ENCODE measurements at regions not wholly inside any gene's neighbourhood (a gene's known extent, or its start where the extent isn't known, plus 50 kb on each side); places are given as distances from the start of the nearest gene placed in this dataset.

DNA sequence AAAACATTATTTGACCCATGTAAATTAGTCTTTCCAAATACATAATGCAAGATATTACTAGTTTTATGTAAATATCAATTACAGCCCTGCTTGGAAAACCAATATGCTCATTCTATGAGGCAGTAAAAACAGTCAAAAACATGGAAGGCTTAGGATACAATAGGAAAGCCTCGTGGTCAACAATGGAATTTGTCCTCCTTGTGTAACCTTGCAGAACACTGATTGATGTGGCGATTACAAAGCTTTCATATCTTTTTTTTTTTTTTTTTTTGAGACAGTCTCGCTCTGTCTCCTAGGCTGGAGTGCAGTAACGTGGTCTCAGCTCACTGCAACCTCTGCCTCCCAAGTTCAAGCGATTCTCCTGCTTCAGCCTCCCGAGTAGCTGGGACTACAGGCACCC, 157.3 kb upstream of the BET1 start:
- ATAC-seq (no peak), DNase-seq (no peak)
- no peaks in the 10 kb centered on the region for H3K27me3 Mint-ChIP-seq
- H3K9me3 ChIP-seq (ENCODE audit: control insufficient read depth, low read length, poor library complexity, severe bottlenecking), result no peaks in the 10 kb centered on the region
- no peaks in the 10 kb centered on the region for H3K36me3 Mint-ChIP-seq (ENCODE audit: low read depth)
- no peak overlapping the region for H3K27ac Mint-ChIP-seq
- H3K4me3 Mint-ChIP-seq, result no peak overlapping the region
- peaks cover 8% of the 10 kb centered on the region for H3K4me1 Mint-ChIP-seq

DNA sequence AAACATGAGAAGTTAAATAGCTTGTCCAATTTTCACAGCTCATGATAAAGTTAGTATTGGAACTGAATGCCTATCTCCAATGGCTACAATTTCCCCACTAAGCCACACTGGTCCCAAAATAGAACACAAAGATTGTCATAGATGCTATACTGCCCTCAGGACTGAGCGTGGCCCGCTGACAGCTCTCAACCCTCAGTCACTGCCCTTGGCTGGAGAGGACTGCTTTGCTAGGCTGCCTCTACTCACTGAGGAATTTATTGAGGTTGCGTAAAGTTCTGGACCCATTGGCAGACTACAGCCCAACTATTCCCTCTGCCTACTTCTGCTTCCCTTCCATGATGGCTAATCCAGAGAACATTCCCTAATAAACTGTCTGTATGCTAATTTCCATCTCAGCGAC, 165.5 kb upstream of the BET1 start:
- no peaks in the 10 kb centered on the region for H3K27me3 Mint-ChIP-seq
- H3K4me3 Mint-ChIP-seq, result no peak overlapping the region
- DNase-seq (no peak), ATAC-seq (no peak)
- H3K9me3 ChIP-seq (ENCODE audit: control insufficient read depth, low read length, poor library complexity, severe bottlenecking), result no peaks in the 10 kb centered on the region
- no peak overlapping the region for H3K27ac Mint-ChIP-seq
- no peaks in the 10 kb centered on the region for H3K36me3 Mint-ChIP-seq (ENCODE audit: low read depth)
- no peaks in the 10 kb centered on the region for H3K4me1 Mint-ChIP-seq

DNA sequence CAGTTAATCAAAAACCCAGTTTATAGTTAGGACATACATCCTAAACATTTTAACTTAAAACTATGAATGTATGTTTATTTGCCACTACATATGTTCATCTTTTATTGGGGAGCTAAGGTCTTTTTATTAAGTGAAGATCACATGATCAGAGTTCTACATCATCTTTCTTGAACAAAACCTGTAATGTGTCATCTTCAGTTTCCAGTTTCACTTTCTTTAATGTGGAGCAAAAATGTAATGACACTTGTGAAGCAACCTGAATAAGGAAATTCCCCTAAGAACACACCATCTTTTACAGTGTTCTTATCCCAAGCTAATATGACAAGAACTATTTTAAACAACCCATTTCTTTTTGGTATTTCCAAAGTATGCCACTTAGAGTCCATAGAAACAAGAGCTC, 166.7 kb upstream of the BET1 start:
- ATAC-seq, result no peak
- Mint-ChIP-seq H3K36me3 (ENCODE audit: low read depth) (no peaks in the 10 kb centered on the region), H3K27me3 (no peaks in the 10 kb centered on the region), H3K4me3 (no peak overlapping the region), H3K4me1 (no peaks in the 10 kb centered on the region), H3K27ac (no peak overlapping the region)
- H3K9me3 ChIP-seq (ENCODE audit: control insufficient read depth, low read length, poor library complexity, severe bottlenecking), result no peaks in the 10 kb centered on the region
- no peak for DNase-seq

DNA sequence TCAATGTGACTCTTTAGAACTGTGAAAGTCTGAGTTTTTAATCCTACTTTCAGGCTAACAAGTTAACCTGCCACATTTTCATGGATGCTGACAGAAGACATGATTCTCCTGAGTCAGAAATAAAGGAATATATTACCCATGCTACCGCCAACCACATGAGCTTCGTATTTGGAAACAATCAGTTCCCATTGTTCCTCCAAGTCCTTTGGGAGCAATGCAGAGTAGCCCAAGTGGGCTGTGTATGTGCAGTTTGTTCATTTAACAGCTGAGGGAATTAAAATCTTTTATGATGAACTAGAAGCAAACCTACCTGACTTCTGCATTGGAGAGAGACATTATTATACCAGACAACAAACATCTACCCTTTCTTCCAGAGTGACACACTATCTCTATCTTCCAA, 169.3 kb upstream of the BET1 start:
- H3K36me3 Mint-ChIP-seq (ENCODE audit: low read depth), result no peaks in the 10 kb centered on the region
- no peaks in the 10 kb centered on the region for H3K27me3 Mint-ChIP-seq
- no peak for DNase-seq
- H3K4me3 Mint-ChIP-seq, result no peak overlapping the region
- no peak overlapping the region for H3K27ac Mint-ChIP-seq
- no peaks in the 10 kb centered on the region for H3K9me3 ChIP-seq (ENCODE audit: control insufficient read depth, low read length, poor library complexity, severe bottlenecking)
- no peaks in the 10 kb centered on the region for H3K4me1 Mint-ChIP-seq
- ATAC-seq, result no peak

DNA sequence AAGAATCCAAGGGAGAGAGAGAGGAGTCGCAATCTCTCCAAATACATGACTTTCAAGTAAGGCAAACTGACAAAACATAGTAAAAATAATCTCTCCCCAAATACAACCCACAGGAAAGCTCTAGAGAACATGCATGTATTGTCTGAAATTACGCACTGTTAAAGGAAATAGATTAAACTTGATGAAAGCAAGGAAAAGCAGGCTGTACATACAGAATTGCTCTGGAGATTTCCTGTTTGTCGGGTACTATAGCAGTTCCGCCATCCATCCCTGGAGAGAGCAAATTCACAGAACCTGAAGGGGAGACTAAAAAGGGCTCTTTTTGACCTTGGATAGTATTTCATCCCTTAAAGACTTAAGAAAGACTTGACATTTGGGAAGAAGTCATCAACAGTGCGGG, 170.2 kb upstream of the BET1 start:
- no peak for ATAC-seq
- Mint-ChIP-seq H3K36me3 (ENCODE audit: low read depth) (no peaks in the 10 kb centered on the region), H3K4me3 (no peak overlapping the region), H3K4me1 (no peaks in the 10 kb centered on the region), H3K27ac (no peak overlapping the region), H3K27me3 (no peaks in the 10 kb centered on the region)
- DNase-seq, result no peak
- no peaks in the 10 kb centered on the region for H3K9me3 ChIP-seq (ENCODE audit: control insufficient read depth, low read length, poor library complexity, severe bottlenecking)

DNA sequence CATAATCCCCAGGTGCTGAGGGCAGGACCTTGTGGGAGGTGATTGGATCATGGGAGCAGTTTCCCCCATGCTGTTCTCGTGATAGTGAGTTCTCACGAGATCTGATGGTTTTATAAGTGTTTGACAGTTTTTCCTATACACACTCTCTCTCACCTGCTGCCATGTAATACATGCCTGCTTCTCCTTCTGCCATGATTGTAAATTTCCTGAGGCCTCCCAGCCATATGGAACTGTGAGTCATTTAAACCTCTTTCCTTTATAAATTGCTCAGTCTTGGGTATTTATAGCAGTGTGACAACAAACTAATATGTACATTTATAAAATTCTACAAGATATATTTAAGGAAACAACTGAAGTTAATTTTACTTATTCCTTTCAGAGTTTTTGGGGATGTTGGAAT, 170.8 kb upstream of the BET1 start:
- Mint-ChIP-seq H3K27me3 (no peaks in the 10 kb centered on the region), H3K4me1 (no peaks in the 10 kb centered on the region), H3K27ac (no peak overlapping the region), H3K4me3 (no peak overlapping the region), H3K36me3 (ENCODE audit: low read depth) (no peaks in the 10 kb centered on the region)
- H3K9me3 ChIP-seq (ENCODE audit: control insufficient read depth, low read length, poor library complexity, severe bottlenecking), result no peaks in the 10 kb centered on the region
- DNase-seq (no peak), ATAC-seq (no peak)

DNA sequence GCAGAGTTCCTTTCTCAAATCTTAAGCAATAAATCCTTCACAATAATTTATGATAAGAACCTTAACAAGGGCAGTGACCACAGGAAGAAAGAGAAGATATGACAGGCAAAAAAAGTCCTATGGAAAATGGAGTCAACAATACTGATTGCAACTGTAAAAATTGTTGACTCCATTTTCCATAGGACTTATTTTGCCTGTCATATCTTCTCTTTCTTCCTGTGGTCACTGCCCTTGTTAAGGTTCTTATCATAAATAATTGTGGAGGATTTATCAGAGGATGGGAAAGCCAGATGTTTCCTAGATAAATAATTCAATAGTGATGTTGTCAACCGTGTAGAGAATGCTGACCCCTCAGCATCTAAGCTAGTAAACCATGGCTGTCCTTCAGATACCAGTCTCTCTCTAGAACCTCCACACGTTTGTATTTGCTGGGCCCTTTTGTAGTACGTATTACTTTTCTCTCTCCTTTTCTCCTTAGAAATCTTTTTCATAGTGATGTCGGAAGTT, 172.6 kb upstream of the BET1 start:
- Mint-ChIP-seq H3K27me3 (no peaks in the 10 kb centered on the region), H3K4me3 (no peak overlapping the region), H3K27ac (no peak overlapping the region), H3K36me3 (ENCODE audit: low read depth) (no peaks in the 10 kb centered on the region), H3K4me1 (no peaks in the 10 kb centered on the region)
- no peaks in the 10 kb centered on the region for H3K9me3 ChIP-seq (ENCODE audit: control insufficient read depth, low read length, poor library complexity, severe bottlenecking)
- no peak for ATAC-seq
- no peak for DNase-seq

DNA sequence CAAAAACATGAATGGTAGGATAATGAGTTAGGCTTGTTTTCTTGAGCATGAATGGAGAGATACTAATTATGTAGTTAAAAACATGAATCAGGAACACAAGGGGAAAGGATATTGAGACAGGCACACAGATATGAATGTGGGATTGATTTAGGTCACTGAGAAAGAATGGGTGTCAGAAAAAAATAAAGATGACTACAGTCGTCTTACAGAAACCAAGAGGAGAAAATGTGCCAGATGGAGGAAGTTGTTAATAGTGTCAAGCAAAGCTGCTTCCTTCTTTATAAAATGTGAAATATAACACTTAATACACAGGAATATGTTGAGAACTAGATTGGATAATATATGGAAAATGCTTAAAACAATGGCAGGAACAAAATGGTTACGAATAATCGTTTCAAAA, 173.3 kb upstream of the BET1 start:
- no peak for DNase-seq
- Mint-ChIP-seq H3K27ac (no peak overlapping the region), H3K4me3 (no peak overlapping the region), H3K36me3 (ENCODE audit: low read depth) (no peaks in the 10 kb centered on the region), H3K27me3 (no peaks in the 10 kb centered on the region), H3K4me1 (no peaks in the 10 kb centered on the region)
- no peak for ATAC-seq
- H3K9me3 ChIP-seq (ENCODE audit: control insufficient read depth, low read length, poor library complexity, severe bottlenecking), result no peaks in the 10 kb centered on the region

DNA sequence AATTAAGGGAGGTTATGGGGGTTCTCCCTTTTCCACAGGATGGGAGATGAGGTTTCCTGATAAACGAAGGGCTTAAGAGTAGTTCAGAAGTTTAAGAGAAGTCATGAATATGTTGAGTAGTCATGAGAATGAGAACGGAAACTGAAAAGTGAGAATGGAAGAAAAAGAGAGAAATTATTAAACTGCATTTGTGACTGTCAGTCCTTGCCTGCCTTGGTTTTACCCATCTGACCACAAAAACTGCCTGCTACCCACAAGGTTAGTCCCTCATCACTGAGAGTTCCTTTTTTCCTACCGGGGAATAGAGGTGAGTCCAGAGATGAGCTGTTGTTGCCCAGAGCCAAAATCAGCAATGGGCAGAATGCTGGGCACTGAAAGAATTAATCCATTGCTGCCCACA, 174.1 kb upstream of the BET1 start:
- ATAC-seq (no peak), DNase-seq (no peak)
- H3K27me3 Mint-ChIP-seq, result no peaks in the 10 kb centered on the region
- H3K4me3 Mint-ChIP-seq, result no peak overlapping the region
- H3K27ac Mint-ChIP-seq, result no peak overlapping the region
- H3K36me3 Mint-ChIP-seq (ENCODE audit: low read depth), result no peaks in the 10 kb centered on the region
- no peaks in the 10 kb centered on the region for H3K9me3 ChIP-seq (ENCODE audit: control insufficient read depth, low read length, poor library complexity, severe bottlenecking)
- no peaks in the 10 kb centered on the region for H3K4me1 Mint-ChIP-seq

DNA sequence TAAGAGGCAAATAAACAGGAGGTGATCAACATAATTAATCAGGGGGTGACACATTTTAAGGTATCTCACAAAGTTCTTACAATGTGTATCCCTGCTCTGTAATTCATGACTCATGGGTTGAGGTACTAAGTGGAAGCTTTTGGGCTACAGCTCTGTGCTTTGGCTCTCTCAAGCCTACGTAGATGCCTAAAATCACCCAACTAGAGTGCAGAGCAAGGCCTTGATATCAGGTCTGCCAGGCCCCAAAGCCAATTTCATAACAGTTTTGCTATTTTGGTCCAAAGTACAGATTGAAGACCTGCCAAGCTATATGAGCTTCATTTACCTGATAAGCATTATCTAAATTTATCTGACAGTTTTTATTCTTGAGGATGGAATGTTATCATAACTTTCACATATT, 175.3 kb upstream of the BET1 start:
- Mint-ChIP-seq H3K36me3 (ENCODE audit: low read depth) (no peaks in the 10 kb centered on the region), H3K4me1 (no peaks in the 10 kb centered on the region), H3K4me3 (no peak overlapping the region), H3K27me3 (no peaks in the 10 kb centered on the region), H3K27ac (no peak overlapping the region)
- DNase-seq (no peak), ATAC-seq (no peak)
- no peaks in the 10 kb centered on the region for H3K9me3 ChIP-seq (ENCODE audit: control insufficient read depth, low read length, poor library complexity, severe bottlenecking)

DNA sequence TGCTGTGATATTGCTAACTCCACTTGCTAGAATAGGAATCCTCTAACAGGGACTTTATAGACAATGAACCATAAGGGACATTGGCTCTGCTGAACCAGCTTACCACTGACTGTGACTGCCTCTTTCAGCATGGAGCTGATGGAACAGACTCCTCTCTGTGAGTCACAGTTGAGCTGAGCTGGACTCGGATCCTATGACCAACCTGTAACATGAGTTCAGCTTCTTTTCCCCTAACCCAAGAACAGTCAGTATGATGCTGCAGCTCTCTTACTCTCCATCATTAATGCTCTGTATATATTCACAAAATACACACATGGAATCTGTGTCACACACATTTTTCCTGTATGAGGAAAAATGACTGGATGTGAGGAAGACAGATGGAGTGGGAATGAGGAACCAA, 177.9 kb upstream of the BET1 start:
- Mint-ChIP-seq H3K4me3 (no peak overlapping the region), H3K27ac (no peak overlapping the region), H3K4me1 (no peaks in the 10 kb centered on the region), H3K27me3 (no peaks in the 10 kb centered on the region), H3K36me3 (ENCODE audit: low read depth) (no peaks in the 10 kb centered on the region)
- H3K9me3 ChIP-seq (ENCODE audit: control insufficient read depth, low read length, poor library complexity, severe bottlenecking), result no peaks in the 10 kb centered on the region
- ATAC-seq, result no peak
- DNase-seq, result no peak

DNA sequence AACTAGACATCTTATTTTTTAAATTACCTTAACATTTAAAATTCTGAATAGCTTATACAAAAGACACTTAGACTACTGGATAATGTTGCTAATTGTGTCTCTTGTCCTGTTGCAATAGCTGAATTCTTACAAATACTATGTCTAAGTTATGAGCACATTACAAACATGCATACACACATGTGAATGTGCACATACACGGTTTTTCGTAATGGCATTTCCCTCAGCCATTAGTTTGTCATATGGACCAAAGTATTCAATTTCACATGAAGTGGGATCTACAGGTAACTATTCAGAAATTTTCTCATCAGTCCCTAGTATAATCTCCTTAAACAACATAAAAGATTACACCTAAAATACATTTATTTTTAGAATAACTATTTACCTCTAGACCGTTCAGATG, 178.6 kb upstream of the BET1 start:
- ATAC-seq, result no peak
- Mint-ChIP-seq H3K4me1 (no peaks in the 10 kb centered on the region), H3K4me3 (no peak overlapping the region), H3K27ac (no peak overlapping the region), H3K36me3 (ENCODE audit: low read depth) (no peaks in the 10 kb centered on the region), H3K27me3 (no peaks in the 10 kb centered on the region)
- H3K9me3 ChIP-seq (ENCODE audit: control insufficient read depth, low read length, poor library complexity, severe bottlenecking), result no peaks in the 10 kb centered on the region
- DNase-seq, result no peak

DNA sequence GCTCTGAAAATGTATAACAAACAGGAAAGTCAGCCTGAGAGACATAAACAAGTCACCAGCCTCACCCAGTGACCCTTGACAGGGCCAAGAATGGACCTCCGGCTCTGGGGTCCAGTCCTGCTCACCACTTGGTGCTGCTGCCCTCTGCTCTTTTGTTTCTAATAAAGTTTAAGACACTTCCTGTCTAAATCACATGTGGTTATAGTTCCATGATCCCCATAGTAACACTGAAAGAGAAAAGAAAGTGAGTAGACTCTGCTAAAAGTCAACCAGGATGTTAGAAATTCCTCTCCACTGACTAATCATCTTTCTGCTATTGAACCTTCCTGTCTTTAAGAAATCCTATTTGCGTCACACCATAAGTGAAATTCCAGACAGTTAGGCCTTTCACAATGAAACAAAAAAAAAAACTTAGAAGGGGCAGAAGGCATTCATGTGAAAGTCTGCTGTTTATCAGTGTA, 179.2 kb upstream of the BET1 start:
- no peaks in the 10 kb centered on the region for H3K27me3 Mint-ChIP-seq
- DNase-seq (no peak), ATAC-seq (no peak)
- no peaks in the 10 kb centered on the region for H3K9me3 ChIP-seq (ENCODE audit: control insufficient read depth, low read length, poor library complexity, severe bottlenecking)
- H3K4me1 Mint-ChIP-seq, result no peaks in the 10 kb centered on the region
- H3K36me3 Mint-ChIP-seq (ENCODE audit: low read depth), result no peaks in the 10 kb centered on the region
- no peak overlapping the region for H3K27ac Mint-ChIP-seq
- no peak overlapping the region for H3K4me3 Mint-ChIP-seq

DNA sequence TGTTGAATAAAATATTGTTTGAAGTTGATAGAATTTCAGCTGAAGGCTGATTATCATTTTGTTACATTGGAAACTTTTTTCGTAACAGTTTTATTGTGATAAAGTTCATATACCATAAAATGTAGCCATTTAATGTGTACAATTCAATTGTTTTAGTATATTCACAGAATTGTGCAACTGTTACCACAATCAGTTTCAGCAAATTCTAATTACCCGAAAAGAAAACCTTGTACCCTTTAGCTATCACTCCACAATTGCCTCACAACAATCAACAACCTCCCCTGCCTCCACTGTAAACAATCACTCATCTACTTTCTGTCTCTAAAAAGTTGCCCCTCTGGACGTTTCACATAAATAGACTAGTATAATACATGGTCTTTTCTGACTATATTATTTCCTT, 179.7 kb upstream of the BET1 start:
- no peaks in the 10 kb centered on the region for H3K9me3 ChIP-seq (ENCODE audit: control insufficient read depth, low read length, poor library complexity, severe bottlenecking)
- DNase-seq, result no peak
- H3K4me3 Mint-ChIP-seq, result no peak overlapping the region
- ATAC-seq, result no peak
- H3K27me3 Mint-ChIP-seq, result no peaks in the 10 kb centered on the region
- no peaks in the 10 kb centered on the region for H3K4me1 Mint-ChIP-seq
- H3K27ac Mint-ChIP-seq, result no peak overlapping the region
- H3K36me3 Mint-ChIP-seq (ENCODE audit: low read depth), result no peaks in the 10 kb centered on the region

DNA sequence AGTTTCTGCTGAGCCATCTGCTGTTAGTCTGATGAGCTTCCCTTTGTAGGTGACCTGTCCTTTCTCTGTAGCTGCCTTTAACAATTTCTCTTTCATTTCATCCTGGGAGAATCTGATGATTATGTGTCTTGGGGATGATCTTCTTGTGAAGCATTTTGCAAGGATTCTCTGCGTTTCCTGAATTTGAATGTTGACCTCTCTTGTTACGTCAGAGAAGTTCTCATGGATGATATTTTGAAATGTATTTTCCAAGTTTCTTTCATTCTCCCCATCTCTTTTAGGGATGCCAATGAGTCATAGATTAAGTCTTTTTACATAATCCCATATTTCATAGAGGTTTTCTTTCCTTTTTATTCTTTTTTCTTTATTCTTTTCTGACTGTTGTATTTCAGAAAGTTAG, 184.2 kb upstream of the BET1 start:
- Mint-ChIP-seq H3K27ac (no peak overlapping the region), H3K4me3 (no peak overlapping the region), H3K27me3 (no peaks in the 10 kb centered on the region), H3K36me3 (ENCODE audit: low read depth) (no peaks in the 10 kb centered on the region), H3K4me1 (no peaks in the 10 kb centered on the region)
- ATAC-seq (no peak), DNase-seq (no peak)
- no peaks in the 10 kb centered on the region for H3K9me3 ChIP-seq (ENCODE audit: control insufficient read depth, low read length, poor library complexity, severe bottlenecking)

All from T-helper 17 cell (primary cell).